ENCODE measurements at regions not wholly inside any gene's neighbourhood (a gene's known extent, or its start where the extent isn't known, plus 50 kb on each side); places are given as distances from the start of the nearest gene placed in this dataset.

DNA sequence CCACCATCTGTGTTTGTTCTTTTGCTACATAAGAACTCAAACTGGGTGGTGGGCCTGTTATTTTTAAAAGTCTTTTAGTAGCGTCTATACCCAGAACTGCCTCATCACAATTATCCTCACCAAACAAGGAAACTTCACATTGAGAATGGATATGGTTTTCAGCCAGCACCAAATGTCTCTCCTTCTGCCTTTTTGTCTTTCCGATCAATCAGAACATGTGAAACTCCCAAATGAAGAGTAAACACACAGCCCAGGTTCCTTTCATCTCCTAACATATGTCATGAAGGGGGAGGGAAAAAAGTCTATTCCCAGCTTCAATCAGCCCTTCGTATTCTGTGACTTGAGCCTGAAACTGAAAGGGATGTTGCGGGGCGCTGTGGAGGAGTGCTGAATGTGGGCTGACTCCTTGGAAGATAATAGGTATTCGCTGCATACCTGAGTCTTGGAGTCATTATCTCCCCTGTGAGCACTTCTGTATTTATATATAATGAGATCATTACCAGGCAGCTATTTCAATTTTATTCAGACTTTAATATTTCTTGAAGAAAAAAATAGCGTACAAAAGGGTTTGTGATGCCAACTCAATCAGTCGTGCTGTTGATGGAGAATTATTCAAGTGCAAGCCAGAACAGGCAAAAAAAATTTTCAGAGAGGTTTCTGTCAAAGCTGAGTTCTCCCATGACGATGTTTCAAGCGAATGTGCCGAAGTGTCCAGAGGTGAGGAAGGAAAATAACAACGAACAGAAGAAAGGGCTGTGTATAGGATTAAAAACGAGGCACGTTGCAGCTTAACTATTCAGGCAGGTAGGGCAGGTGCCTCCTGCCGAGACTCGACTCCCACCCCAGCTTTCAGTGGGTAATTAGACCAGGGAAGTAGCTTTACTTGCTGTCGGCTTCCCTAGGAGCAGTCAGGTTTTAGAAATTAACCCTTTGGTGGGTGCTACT, 163.9 kb upstream of the NOCT start:
- TF ChIP-seq CSDC2 (CRISPR knock-in tag; IDR thresholded peaks at IDR 0.05): no peak
- TF ChIP-seq ZNF8 (CRISPR knock-in tag; IDR thresholded peaks at IDR 0.05): no peak
- ATAC-seq: no peak

DNA sequence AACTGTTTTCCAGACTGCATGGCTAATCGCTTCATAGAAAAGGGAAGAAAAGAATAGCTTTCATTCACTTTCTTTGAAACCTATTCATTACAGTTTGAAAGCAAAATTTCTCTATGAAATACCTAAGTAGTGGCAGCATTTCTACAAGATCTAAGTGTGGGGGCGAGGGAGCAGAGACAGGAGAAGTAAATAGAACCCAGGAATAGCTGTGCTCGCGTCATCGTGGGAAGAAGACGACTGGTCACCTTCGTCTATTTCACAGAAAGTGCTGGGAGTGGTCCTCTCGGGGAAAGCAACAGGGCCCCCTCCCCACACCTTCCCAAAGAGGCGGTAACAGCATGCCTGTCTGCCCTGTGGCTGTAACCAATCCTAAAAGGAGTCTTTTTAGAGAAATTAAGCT, 169.9 kb upstream of the NOCT start:
- no peak for ATAC-seq
- no peak for TF ChIP-seq OSR1 (CRISPR knock-in tag; IDR thresholded peaks at IDR 0.05)
- no peak for TF ChIP-seq ARNTL (CRISPR knock-in tag; IDR thresholded peaks at IDR 0.05; ENCODE audit: borderline replicate concordance, low read depth)
- no peak for TF ChIP-seq SNAI2 (CRISPR knock-in tag; IDR thresholded peaks at IDR 0.05)
- TF ChIP-seq BACH2 (CRISPR knock-in tag; IDR thresholded peaks at IDR 0.05; ENCODE audit: borderline replicate concordance): no peak
- TF ChIP-seq, protein P1, sequence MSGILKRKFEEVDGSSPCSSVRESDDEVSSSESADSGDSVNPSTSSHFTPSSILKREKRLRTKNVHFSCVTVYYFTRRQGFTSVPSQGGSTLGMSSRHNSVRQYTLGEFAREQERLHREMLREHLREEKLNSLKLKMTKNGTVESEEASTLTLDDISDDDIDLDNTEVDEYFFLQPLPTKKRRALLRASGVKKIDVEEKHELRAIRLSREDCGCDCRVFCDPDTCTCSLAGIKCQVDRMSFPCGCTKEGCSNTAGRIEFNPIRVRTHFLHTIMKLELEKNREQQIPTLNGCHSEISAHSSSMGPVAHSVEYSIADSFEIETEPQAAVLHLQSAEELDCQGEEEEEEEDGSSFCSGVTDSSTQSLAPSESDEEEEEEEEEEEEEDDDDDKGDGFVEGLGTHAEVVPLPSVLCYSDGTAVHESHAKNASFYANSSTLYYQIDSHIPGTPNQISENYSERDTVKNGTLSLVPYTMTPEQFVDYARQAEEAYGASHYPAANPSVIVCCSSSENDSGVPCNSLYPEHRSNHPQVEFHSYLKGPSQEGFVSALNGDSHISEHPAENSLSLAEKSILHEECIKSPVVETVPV (CRISPR knock-in tag; IDR thresholded peaks at IDR 0.05): no peak
- no peak for TF ChIP-seq ZNF8 (CRISPR knock-in tag; IDR thresholded peaks at IDR 0.05)
- no peak for TF ChIP-seq ZNF70 (CRISPR knock-in tag; IDR thresholded peaks at IDR 0.05)
- no peak for TF ChIP-seq TCF4 (CRISPR knock-in tag; IDR thresholded peaks at IDR 0.05; ENCODE audit: borderline replicate concordance)
- no peak for TF ChIP-seq CSDC2 (CRISPR knock-in tag; IDR thresholded peaks at IDR 0.05)
- no peak for TF ChIP-seq TOX (CRISPR knock-in tag; IDR thresholded peaks at IDR 0.05; ENCODE audit: borderline replicate concordance)
- TF ChIP-seq, protein P2, sequence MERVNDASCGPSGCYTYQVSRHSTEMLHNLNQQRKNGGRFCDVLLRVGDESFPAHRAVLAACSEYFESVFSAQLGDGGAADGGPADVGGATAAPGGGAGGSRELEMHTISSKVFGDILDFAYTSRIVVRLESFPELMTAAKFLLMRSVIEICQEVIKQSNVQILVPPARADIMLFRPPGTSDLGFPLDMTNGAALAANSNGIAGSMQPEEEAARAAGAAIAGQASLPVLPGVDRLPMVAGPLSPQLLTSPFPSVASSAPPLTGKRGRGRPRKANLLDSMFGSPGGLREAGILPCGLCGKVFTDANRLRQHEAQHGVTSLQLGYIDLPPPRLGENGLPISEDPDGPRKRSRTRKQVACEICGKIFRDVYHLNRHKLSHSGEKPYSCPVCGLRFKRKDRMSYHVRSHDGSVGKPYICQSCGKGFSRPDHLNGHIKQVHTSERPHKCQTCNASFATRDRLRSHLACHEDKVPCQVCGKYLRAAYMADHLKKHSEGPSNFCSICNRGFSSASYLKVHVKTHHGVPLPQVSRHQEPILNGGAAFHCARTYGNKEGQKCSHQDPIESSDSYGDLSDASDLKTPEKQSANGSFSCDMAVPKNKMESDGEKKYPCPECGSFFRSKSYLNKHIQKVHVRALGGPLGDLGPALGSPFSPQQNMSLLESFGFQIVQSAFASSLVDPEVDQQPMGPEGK (CRISPR knock-in tag; IDR thresholded peaks at IDR 0.05; ENCODE audit: borderline replicate concordance): no peak
- no peak for TF ChIP-seq PPARA (CRISPR knock-in tag; IDR thresholded peaks at IDR 0.05; ENCODE audit: borderline replicate concordance)
- TF ChIP-seq ISL1 (CRISPR knock-in tag; IDR thresholded peaks at IDR 0.05): no peak
- TF ChIP-seq ZNF565 (CRISPR knock-in tag; conservative IDR thresholded peaks at IDR 0.05; ENCODE audit: low read depth): no peak
- TF ChIP-seq ZC3H10 (CRISPR knock-in tag; IDR thresholded peaks at IDR 0.05): no peak
- TF ChIP-seq, protein P3, sequence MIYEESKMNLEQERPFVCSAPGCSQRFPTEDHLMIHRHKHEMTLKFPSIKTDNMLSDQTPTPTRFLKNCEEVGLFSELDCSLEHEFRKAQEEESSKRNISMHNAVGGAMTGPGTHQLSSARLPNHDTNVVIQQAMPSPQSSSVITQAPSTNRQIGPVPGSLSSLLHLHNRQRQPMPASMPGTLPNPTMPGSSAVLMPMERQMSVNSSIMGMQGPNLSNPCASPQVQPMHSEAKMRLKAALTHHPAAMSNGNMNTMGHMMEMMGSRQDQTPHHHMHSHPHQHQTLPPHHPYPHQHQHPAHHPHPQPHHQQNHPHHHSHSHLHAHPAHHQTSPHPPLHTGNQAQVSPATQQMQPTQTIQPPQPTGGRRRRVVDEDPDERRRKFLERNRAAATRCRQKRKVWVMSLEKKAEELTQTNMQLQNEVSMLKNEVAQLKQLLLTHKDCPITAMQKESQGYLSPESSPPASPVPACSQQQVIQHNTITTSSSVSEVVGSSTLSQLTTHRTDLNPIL (CRISPR knock-in tag; IDR thresholded peaks at IDR 0.05; ENCODE audit: low read depth): no peak
- no peak for TF ChIP-seq ZFP30 (CRISPR knock-in tag; IDR thresholded peaks at IDR 0.05)
- TF ChIP-seq, protein P4, sequence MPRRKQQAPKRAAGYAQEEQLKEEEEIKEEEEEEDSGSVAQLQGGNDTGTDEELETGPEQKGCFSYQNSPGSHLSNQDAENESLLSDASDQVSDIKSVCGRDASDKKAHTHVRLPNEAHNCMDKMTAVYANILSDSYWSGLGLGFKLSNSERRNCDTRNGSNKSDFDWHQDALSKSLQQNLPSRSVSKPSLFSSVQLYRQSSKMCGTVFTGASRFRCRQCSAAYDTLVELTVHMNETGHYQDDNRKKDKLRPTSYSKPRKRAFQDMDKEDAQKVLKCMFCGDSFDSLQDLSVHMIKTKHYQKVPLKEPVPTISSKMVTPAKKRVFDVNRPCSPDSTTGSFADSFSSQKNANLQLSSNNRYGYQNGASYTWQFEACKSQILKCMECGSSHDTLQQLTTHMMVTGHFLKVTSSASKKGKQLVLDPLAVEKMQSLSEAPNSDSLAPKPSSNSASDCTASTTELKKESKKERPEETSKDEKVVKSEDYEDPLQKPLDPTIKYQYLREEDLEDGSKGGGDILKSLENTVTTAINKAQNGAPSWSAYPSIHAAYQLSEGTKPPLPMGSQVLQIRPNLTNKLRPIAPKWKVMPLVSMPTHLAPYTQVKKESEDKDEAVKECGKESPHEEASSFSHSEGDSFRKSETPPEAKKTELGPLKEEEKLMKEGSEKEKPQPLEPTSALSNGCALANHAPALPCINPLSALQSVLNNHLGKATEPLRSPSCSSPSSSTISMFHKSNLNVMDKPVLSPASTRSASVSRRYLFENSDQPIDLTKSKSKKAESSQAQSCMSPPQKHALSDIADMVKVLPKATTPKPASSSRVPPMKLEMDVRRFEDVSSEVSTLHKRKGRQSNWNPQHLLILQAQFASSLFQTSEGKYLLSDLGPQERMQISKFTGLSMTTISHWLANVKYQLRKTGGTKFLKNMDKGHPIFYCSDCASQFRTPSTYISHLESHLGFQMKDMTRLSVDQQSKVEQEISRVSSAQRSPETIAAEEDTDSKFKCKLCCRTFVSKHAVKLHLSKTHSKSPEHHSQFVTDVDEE (CRISPR knock-in tag; IDR thresholded peaks at IDR 0.05): no peak

DNA sequence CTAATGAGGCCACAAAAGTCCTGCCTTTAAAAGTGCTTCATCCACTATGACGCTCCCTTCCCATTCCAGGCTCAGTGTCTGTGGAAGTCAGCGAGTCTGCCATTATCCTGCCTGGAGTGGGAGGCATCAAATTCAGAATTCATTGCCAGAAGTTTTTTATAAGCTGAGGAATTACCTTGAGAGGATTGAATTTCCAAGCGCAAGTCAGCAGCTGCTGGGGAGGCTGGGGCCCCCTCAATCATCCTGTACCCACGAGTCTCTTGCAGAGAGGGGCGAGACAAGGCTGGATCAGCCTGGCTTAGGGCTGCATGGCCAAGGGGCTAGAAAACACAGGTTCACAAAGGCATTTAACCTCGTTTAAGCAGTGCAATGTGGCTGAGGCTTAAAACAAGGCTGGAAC, 170.5 kb upstream of the NOCT start:
- no peak for ATAC-seq
- no peak for TF ChIP-seq RARB (CRISPR knock-in tag; IDR thresholded peaks at IDR 0.05)
- TF ChIP-seq SNAI2 (CRISPR knock-in tag; IDR thresholded peaks at IDR 0.05): no peak
- TF ChIP-seq CSDC2 (CRISPR knock-in tag; IDR thresholded peaks at IDR 0.05): no peak
- no peak for TF ChIP-seq ZNF70 (CRISPR knock-in tag; IDR thresholded peaks at IDR 0.05)
- TF ChIP-seq ZNF8 (CRISPR knock-in tag; IDR thresholded peaks at IDR 0.05): no peak
- TF ChIP-seq TCF4 (CRISPR knock-in tag; IDR thresholded peaks at IDR 0.05; ENCODE audit: borderline replicate concordance): no peak
- TF ChIP-seq, protein P1 (CRISPR knock-in tag; IDR thresholded peaks at IDR 0.05): no peak
- TF ChIP-seq, protein P3 (CRISPR knock-in tag; IDR thresholded peaks at IDR 0.05; ENCODE audit: low read depth): no peak
- TF ChIP-seq, protein P2 (CRISPR knock-in tag; IDR thresholded peaks at IDR 0.05; ENCODE audit: borderline replicate concordance): no peak
- no peak for TF ChIP-seq GLIS3 (CRISPR knock-in tag; IDR thresholded peaks at IDR 0.05)
- TF ChIP-seq ZFP3 (CRISPR knock-in tag; IDR thresholded peaks at IDR 0.05): no peak
- no peak for TF ChIP-seq ZC3H10 (CRISPR knock-in tag; IDR thresholded peaks at IDR 0.05)
- no peak for TF ChIP-seq BACH2 (CRISPR knock-in tag; IDR thresholded peaks at IDR 0.05; ENCODE audit: borderline replicate concordance)
- TF ChIP-seq OSR1 (CRISPR knock-in tag; IDR thresholded peaks at IDR 0.05): no peak

Measured in SK-N-SH treated with all-trans-retinoic acid at 6 μM for 48 hours (cell line).